B cell (primary cell): ENCODE measurements at regions not wholly inside any gene's neighbourhood (a gene's known extent, or its start where the extent isn't known, plus 50 kb on each side); places are given as distances from the start of the nearest gene placed in this dataset.

Experiments used
- ATAC-seq: fragments of 200-7000 bp; cut with Tn5 transposase; one replicate; pipeline ENCODE4 v1.10.0; 2021; ENCODE audit warnings: low read depth, mild to moderate bottlenecking, moderate number of reproducible peaks, moderate library complexity
- CTCF ChIA-PET: fragments of 350-600 bp; sonication (Branson Sonifier 250); formaldehyde crosslinking; loops from one replicate; lab custom pipeline; 2021; ENCODE audit warnings: antibody characterized with exemption, inconsistent platforms; lab: Charles Lee
- POLR2A ChIA-PET: fragments of 350-600 bp; sonication (Branson Sonifier 250); formaldehyde crosslinking; loops from one replicate; lab custom pipeline; 2021; ENCODE audit warnings: antibody characterized with exemption; lab: Charles Lee
- DNase-seq: peaks from one replicate; pipeline ENCODE4 v3.0.0; 2013
- H2AFZ ChIP-seq: 2 replicates; pipeline ENCODE4 v1.6.1; 2012; ENCODE audit warnings: mild to moderate bottlenecking, low read depth, low read length; ENCODE audit not compliant: insufficient read depth, poor library complexity, severe bottlenecking
- H3K27ac ChIP-seq, 2 donors: 1 replicate in 1 of 2; 2 replicates in 1 of 2; pipeline ENCODE4 v1.5.1; 2012 to 2013; ENCODE audit warnings: low read length in 2 of 2, mild to moderate bottlenecking in 2 of 2, moderate library complexity in 1 of 2
- H3K27me3 ChIP-seq, 4 experiments: fragments of 200-600 bp in 1 of 4; sonication (generic) in 1 of 4; replicated peaks in 1 of 4; 1 replicate in 2 of 4; 2 replicates in 2 of 4; pipeline versions ENCODE4 v1.6.1 to v1.7.0; 2013 to 2016; ENCODE audit warnings: low read length in 3 of 4, mild to moderate bottlenecking in 2 of 4, mixed read lengths in 1 of 4, moderate library complexity in 1 of 4; ENCODE audit not compliant: insufficient read depth in 4 of 4, control insufficient read depth in 3 of 4; ENCODE audit errors: control extremely low read depth in 1 of 4
- H3K36me3 ChIP-seq, 2 experiments: replicated peaks in 1 of 2; 1 replicate in 1 of 2; 2 replicates in 1 of 2; pipeline versions ENCODE4 v1.6.1 to v1.7.1; 2013; ENCODE audit warnings: low read length in 1 of 2; ENCODE audit not compliant: insufficient read depth in 2 of 2, control insufficient read depth in 1 of 2; ENCODE audit errors: control extremely low read depth in 1 of 2, extremely low read depth in 1 of 2
- H3K4me1 ChIP-seq, 2 donors: fragments of 200-600 bp in 1 of 2; sonication (generic) in 1 of 2; 1 replicate in 1 of 2; 2 replicates in 1 of 2; pipeline versions ENCODE4 v1.5.1 to v1.6.1; 2013 to 2017; ENCODE audit warnings: low read length in 2 of 2; ENCODE audit not compliant: control insufficient read depth in 2 of 2, insufficient read depth in 2 of 2
- H3K4me2 ChIP-seq: replicated peaks from 2 replicates; pipeline ENCODE3; 2012; ENCODE audit warnings: mild to moderate bottlenecking, low read depth, low read length; ENCODE audit not compliant: poor library complexity, severe bottlenecking
- H3K4me3 ChIP-seq, 5 experiments: fragments of 200-600 bp in 1 of 5; sonication (generic) in 1 of 5; 1 replicate in 3 of 5; 2 replicates in 2 of 5; pipeline versions ENCODE4 v1.5.1 to v1.7.0; 2011 to 2016; ENCODE audit warnings: low read length in 4 of 5, mild to moderate bottlenecking in 4 of 5, low read depth in 2 of 5, control low read depth in 1 of 5, moderate library complexity in 1 of 5; ENCODE audit not compliant: insufficient read depth in 1 of 5; ENCODE audit errors: control extremely low read depth in 1 of 5, extremely low read depth in 1 of 5
- H3K79me2 ChIP-seq: fragments of 200-600 bp; sonication (generic); one replicate; pipeline ENCODE4 v1.6.0; 2016; ENCODE audit warnings: low read length; ENCODE audit not compliant: control insufficient read depth, insufficient read depth
- H3K9ac ChIP-seq: fragments of 200-600 bp; sonication (generic); 2 replicates; pipeline ENCODE4 v1.6.1; 2017; ENCODE audit warnings: mild to moderate bottlenecking, low read length, moderate library complexity
- H3K9me3 ChIP-seq, 3 donors: one replicate each; pipeline versions ENCODE4 v1.6.1 to v1.7.1; 2013; ENCODE audit warnings: low read length in 2 of 3; ENCODE audit not compliant: control insufficient read depth in 2 of 3, insufficient read depth in 1 of 3; ENCODE audit errors: control extremely low read depth in 1 of 3
- H4K20me1 ChIP-seq: 2 replicates; pipeline ENCODE4 v1.6.0; 2012; ENCODE audit warnings: mild to moderate bottlenecking, low read length; ENCODE audit not compliant: insufficient read depth, control insufficient read depth, poor library complexity, severe bottlenecking
- H3K27ac Mint-ChIP-seq: one replicate; pipeline ENCODE4 v1.8.0; 2021; ENCODE audit warnings: mixed read lengths
- H3K27me3 Mint-ChIP-seq: one replicate; pipeline ENCODE4 v1.8.0; 2021; ENCODE audit warnings: mixed read lengths
- H3K4me1 Mint-ChIP-seq: one replicate; pipeline ENCODE4 v1.8.0; 2021; ENCODE audit warnings: mixed read lengths
- H3K4me3 Mint-ChIP-seq: one replicate; pipeline ENCODE4 v1.8.0; 2021; ENCODE audit warnings: mixed read lengths
- H3K9me3 Mint-ChIP-seq: one replicate; pipeline ENCODE4 v1.8.0; 2022; ENCODE audit warnings: mixed read lengths; ENCODE audit not compliant: insufficient read depth
- EZH2 ChIP-seq: IDR thresholded peaks from 2 replicates; pipeline ENCODE4 v1.6.1; 2012; ENCODE audit warnings: borderline replicate concordance, low read depth, mild to moderate bottlenecking, moderate library complexity, low read length; ENCODE audit not compliant: insufficient read depth, poor library complexity, severe bottlenecking
- intact Hi-C: fragments of 100-400 bp; cut with micrococcal nuclease; formaldehyde crosslinking; loops from one replicate; pipeline ENCODE4 v1.10.0; 2022
- TF ChIP-seq, protein P1 (sequence below): fragments of 200-600 bp; IDR thresholded peaks from one replicate; pipeline ENCODE4 v1.8.0; 2022; ENCODE audit warnings: antibody characterized with exemption, mild to moderate bottlenecking

DNA sequence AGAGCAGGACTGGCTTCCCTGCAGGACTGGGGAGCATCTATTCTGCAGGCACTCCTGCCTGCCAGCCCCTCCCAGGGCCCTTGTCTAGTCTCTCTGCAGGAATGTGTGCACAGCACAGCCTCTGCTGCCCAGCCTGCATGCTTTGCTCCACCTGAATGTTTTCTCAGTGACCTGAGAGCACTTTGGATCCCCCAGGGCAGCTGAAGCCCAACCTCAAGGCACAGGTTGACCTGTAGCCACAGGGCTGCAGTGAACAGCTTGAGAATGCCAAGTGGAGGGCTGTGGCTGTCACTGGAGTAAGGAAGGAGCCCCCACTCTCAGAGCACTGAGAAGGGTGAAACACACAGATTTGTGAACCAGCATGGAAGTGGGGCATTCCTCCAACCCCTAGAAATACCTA is 760.2 kb downstream of the STIM2 start:
- no peaks in the 10 kb centered on the region for H3K27me3 Mint-ChIP-seq
- no peak for ATAC-seq
- peaks cover 2% of the 10 kb centered on the region for H3K9me3 Mint-ChIP-seq
- no peak for TF ChIP-seq EZH2
- TF ChIP-seq, protein P1, sequence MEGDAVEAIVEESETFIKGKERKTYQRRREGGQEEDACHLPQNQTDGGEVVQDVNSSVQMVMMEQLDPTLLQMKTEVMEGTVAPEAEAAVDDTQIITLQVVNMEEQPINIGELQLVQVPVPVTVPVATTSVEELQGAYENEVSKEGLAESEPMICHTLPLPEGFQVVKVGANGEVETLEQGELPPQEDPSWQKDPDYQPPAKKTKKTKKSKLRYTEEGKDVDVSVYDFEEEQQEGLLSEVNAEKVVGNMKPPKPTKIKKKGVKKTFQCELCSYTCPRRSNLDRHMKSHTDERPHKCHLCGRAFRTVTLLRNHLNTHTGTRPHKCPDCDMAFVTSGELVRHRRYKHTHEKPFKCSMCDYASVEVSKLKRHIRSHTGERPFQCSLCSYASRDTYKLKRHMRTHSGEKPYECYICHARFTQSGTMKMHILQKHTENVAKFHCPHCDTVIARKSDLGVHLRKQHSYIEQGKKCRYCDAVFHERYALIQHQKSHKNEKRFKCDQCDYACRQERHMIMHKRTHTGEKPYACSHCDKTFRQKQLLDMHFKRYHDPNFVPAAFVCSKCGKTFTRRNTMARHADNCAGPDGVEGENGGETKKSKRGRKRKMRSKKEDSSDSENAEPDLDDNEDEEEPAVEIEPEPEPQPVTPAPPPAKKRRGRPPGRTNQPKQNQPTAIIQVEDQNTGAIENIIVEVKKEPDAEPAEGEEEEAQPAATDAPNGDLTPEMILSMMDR, result no peak
- ChIA-PET POLR2A (no interaction called here), CTCF (no interaction called here)
- Histone ChIP-seq H3K9ac (no peak overlapping the region), H3K9me3 (peaks cover 0 to 5% (median 0%) of the 10 kb centered on the region in 3 donors), H3K27ac (no peak overlapping the region), H3K79me2 (no peaks in the 10 kb centered on the region), H3K4me3 (no peak overlapping the region), H3K27me3 (no peaks in the 10 kb centered on the region), H3K36me3 (no peaks in the 10 kb centered on the region), H3K4me1 (no peaks in the 10 kb centered on the region), H4K20me1 (no peaks in the 10 kb centered on the region), H2AFZ (no peak overlapping the region), H3K4me2 (no peak overlapping the region)
- intact Hi-C loops, result no loop called here
- H3K27ac Mint-ChIP-seq, result no peak overlapping the region
- H3K4me1 Mint-ChIP-seq, result no peaks in the 10 kb centered on the region
- H3K4me3 Mint-ChIP-seq, result no peak overlapping the region
- DNase-seq, result no peak

DNA sequence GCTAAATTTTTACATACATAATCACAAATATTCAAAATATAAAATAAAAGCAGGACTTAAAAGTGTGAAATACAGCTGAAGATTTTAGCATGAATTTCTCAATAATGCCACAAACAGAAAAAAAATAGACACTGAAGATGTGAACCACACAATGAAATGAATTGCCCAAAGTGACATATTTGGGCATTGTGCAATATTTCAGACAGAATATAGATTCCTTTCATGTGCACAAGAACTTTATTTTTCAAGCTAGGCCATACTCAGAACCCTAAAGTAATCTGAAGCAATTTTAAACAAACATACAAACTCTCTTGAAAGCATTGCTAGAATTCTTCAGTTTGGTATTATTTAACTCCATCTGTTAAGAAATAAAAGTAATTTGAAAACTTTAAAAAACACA is 764.1 kb downstream of the STIM2 start:
- H3K4me1 Mint-ChIP-seq, result no peaks in the 10 kb centered on the region
- Histone ChIP-seq H3K4me2 (no peak overlapping the region), H3K36me3 (no peaks in the 10 kb centered on the region), H3K27me3 (no peaks in the 10 kb centered on the region), H3K79me2 (no peaks in the 10 kb centered on the region), H3K4me3 (no peak overlapping the region), H2AFZ (no peak overlapping the region), H3K9ac (no peak overlapping the region), H3K9me3 (peaks cover 0 to 5% (median 0%) of the 10 kb centered on the region in 3 donors), H3K4me1 (no peaks in the 10 kb centered on the region), H3K27ac (no peak overlapping the region), H4K20me1 (no peaks in the 10 kb centered on the region)
- H3K27me3 Mint-ChIP-seq, result no peaks in the 10 kb centered on the region
- TF ChIP-seq, protein P1, result no peak
- TF ChIP-seq EZH2, result no peak
- ATAC-seq (no peak), DNase-seq (no peak)
- intact Hi-C loops, result no loop called here
- H3K9me3 Mint-ChIP-seq, result peaks cover 2% of the 10 kb centered on the region
- ChIA-PET CTCF (no interaction called here), POLR2A (no interaction called here)
- no peak overlapping the region for H3K4me3 Mint-ChIP-seq
- H3K27ac Mint-ChIP-seq, result no peak overlapping the region
